ENCODE measurements at regions not wholly inside any gene's neighbourhood (a gene's known extent, or its start where the extent isn't known, plus 50 kb on each side); places are given as distances from the start of the nearest gene placed in this dataset.

DNA sequence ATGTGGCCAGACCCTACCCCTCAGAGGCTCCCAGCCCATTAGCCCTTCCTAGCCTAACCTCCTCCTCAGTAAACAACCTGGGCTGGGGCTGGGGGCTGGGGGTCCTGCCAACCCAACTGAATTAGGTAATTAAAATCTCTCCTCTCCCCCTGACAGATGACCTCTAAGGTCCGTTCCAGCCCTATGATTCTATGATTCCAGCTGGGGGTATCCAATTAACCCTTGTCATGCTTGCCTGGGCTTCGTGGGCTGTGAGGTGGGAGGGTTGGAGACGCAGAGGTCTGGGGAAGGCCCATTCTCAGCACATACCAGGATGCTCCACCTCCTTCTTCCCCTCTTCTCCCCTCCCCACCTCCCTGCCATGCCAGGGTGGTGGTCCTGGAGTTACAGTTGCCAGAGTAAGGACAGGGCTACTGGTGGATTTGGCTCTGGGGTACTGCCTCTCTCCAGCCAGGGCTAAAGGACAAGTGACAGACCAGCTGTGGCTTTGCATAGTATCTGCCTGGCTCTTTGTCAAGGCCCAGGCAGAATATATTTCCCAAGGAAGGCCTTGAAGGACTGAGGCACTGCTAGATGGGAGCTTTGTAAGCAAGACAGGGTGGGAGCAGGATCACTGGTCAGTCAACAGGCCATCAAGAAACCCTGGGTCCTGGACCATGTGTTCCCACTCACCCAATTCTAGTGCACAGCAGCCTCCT, 82.1 kb downstream of the EFNB1 start:
- H3K36me3 ChIP-seq (ENCODE audit: low read depth) = no peaks in the 10 kb centered on the region

DNA sequence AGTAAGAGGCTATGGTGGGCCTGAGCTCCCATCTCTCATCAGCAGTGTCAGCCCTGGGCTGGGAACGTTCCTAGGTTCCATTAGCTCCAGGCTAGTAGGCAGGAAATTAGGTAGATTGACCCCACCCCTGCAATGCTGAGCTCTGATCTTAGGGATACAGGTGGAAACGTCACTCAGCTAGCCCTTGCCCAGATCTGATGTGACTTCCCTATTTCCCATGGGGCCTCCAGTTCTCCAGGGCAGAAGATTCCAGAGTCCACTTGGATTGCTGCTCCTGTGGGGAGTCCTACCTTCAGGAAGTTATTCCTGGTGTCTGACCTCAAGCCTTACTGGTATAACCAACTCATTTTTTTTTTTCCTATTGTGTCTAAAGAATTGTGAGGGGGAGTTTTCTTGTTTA, 81.1 kb downstream of the EFNB1 start:
- Histone ChIP-seq H3K36me3 (ENCODE audit: low read depth) (no peaks in the 10 kb centered on the region), H3K9me3 (no peaks in the 10 kb centered on the region), H3K4me1 (ENCODE audit: low read depth) (no peaks in the 10 kb centered on the region), H3K4me3 (no peak overlapping the region)
- TF ChIP-seq, protein P1, sequence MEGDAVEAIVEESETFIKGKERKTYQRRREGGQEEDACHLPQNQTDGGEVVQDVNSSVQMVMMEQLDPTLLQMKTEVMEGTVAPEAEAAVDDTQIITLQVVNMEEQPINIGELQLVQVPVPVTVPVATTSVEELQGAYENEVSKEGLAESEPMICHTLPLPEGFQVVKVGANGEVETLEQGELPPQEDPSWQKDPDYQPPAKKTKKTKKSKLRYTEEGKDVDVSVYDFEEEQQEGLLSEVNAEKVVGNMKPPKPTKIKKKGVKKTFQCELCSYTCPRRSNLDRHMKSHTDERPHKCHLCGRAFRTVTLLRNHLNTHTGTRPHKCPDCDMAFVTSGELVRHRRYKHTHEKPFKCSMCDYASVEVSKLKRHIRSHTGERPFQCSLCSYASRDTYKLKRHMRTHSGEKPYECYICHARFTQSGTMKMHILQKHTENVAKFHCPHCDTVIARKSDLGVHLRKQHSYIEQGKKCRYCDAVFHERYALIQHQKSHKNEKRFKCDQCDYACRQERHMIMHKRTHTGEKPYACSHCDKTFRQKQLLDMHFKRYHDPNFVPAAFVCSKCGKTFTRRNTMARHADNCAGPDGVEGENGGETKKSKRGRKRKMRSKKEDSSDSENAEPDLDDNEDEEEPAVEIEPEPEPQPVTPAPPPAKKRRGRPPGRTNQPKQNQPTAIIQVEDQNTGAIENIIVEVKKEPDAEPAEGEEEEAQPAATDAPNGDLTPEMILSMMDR (IDR thresholded peaks at IDR 0.05) = no peak
- ATAC-seq (peak; percentile 76), DNase-seq (no peak)
- intact Hi-C loops (cut with DNase I, micrococcal nuclease) = no loop called here

More for the DNA sequence above, 82.1 kb downstream of the EFNB1 start:
- H3K4me1 ChIP-seq (ENCODE audit: low read depth) = no peaks in the 10 kb centered on the region
- no peaks in the 10 kb centered on the region for H3K9me3 ChIP-seq
- DNase-seq = no peak
- no peak overlapping the region for H3K4me3 ChIP-seq
- intact Hi-C loops (cut with DNase I, micrococcal nuclease) = no loop called here
- ATAC-seq = no peak
- TF ChIP-seq, protein P1 (IDR thresholded peaks at IDR 0.05) = no peak

DNA sequence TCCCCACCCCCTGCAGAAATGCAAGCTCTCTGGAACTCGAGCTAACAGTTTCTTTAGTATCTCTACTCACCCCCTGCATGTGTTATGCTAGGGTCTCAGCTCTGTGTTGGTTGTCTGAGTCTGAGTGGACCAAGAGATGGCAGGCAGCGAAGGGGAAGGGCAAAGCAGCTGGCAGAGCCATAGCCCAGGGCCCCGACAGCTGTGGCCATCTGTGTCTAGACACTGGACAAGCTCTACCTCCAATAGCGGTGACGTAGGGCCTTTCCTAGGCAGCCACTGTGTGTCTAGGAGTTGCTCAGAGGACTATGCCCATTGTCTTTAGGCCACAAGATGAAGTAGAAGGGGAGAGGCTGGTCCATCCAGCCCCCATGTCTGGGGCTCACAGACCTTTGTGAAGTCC, 79.2 kb downstream of the EFNB1 start:
- no peak overlapping the region for H3K4me3 ChIP-seq
- intact Hi-C loops (cut with DNase I, micrococcal nuclease) = no loop called here
- TF ChIP-seq, protein P1 (IDR thresholded peaks at IDR 0.05) = no peak
- no peaks in the 10 kb centered on the region for H3K36me3 ChIP-seq (ENCODE audit: low read depth)
- ATAC-seq = no peak
- no peak for DNase-seq
- H3K9me3 ChIP-seq = no peaks in the 10 kb centered on the region
- no peaks in the 10 kb centered on the region for H3K4me1 ChIP-seq (ENCODE audit: low read depth)

DNA sequence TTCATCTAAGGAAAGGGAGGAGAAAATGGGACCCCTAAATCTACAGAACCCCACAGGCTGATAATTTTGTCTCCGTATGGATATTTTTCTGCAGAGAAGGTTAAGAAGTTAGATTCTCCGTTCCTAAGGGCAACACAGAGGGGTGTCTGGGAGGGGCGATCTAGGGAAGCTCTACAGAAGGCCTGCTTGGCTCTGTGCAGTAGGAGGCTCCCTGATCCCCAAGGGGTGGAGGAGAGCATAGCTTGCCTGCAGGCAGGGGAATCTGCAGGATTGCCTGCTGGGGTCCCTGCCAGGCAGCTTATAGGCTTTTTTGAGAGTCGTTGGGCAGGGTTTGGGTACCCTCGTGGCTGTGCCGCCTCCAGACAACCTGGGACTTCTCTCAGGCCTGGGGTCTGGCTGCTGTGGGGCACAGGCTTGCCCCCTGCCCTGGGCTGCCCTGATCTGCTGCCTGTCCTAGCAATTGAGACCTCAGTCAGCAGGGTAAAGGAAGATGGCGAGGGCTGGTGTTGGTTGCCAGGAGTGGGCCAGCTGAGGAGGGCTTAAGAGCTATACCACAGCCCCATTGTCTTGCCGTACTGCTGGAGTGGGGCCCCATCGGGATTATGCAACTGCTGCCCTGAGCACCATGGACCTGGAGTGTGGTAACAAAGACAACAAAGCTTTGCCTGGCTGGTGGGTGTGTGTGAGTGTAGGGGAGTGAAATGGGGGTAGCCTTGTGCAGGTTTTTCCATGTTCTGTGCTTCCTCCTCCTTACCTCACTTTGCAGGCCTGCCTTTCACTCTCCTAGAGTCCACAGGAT, 74.1 kb downstream of the EFNB1 start:
- no peak for ATAC-seq
- intact Hi-C loops (cut with DNase I, micrococcal nuclease) = no loop called here
- Histone ChIP-seq H3K36me3 (ENCODE audit: low read depth) (no peaks in the 10 kb centered on the region), H3K9me3 (no peaks in the 10 kb centered on the region), H3K4me1 (ENCODE audit: low read depth) (no peaks in the 10 kb centered on the region), H3K4me3 (no peak overlapping the region)
- TF ChIP-seq, protein P1 (IDR thresholded peaks at IDR 0.05) = no peak
- DNase-seq = no peak

DNA sequence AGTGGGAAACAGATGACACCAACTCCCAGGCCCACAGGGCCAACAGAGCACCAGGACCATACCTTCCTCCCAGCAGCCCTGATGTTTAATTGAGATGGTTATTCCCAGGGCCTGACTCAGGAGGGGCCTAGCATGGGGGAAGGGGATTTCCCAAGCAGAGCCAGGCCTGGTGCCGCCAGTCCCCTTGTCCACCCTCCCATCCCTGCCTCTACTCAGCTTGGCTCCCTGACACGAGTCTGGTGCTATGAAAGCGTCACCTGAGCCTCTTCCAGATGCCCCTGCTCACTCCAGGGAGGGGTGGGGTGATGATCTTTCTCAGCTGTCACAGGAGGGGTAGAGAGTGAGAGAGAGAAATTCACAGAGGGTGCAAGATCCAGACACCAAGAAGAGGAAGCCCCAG, 72.7 kb downstream of the EFNB1 start:
- ATAC-seq = no peak
- no peaks in the 10 kb centered on the region for H3K9me3 ChIP-seq
- no peaks in the 10 kb centered on the region for H3K36me3 ChIP-seq (ENCODE audit: low read depth)
- H3K4me1 ChIP-seq (ENCODE audit: low read depth) = no peaks in the 10 kb centered on the region
- intact Hi-C loops (cut with DNase I, micrococcal nuclease) = no loop called here
- H3K4me3 ChIP-seq = no peak overlapping the region
- TF ChIP-seq, protein P1 (IDR thresholded peaks at IDR 0.05) = no peak
- no peak for DNase-seq

Data from mucosa of descending colon (tissue), 3 donors.